Testis (tissue), 2 donors: ENCODE measurements at regions not wholly inside any gene's neighbourhood (a gene's known extent, or its start where the extent isn't known, plus 50 kb on each side); places are given as distances from the start of the nearest gene placed in this dataset.

Source experiments
- POLR2A ChIP-seq: fragments of 450-650 bp; IDR thresholded peaks from one replicate; pipeline ENCODE4 v1.6.1; 2017; ENCODE audit warnings: antibody characterized with exemption, mild to moderate bottlenecking, moderate library complexity
- TF ChIP-seq, protein P1 (sequence below), 3 experiments: fragments of 450-650 bp in 2 of 3; fragments of 200-600 bp in 1 of 3; sonication (generic) in 1 of 3; IDR thresholded peaks; one replicate each; pipeline ENCODE4 v1.5.1; 2016 to 2019; ENCODE audit warnings: antibody characterized with exemption in 3 of 3, mild to moderate bottlenecking in 2 of 3, moderate library complexity in 1 of 3

DNA sequence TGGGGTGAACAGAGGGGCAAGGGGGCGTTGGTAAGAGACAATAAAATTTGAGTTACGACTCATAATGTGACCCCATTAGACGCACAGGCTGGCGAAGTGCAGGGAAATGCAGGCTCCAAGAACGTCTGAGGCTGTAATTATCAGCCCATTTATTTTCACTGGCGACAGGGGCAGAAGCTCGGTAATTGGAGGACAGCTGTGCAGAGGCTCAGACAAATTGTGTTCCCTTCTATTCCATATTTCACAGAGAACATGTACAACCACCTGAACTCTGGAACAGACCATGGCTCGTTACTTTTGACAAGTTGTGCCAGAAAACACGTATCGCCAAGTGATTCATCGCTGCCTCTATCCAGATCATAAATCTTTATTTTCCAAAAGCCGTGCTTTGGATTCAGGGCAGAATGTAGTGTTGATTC is 137.3 kb upstream of the FRMD4A start:
- TF ChIP-seq, protein P1, sequence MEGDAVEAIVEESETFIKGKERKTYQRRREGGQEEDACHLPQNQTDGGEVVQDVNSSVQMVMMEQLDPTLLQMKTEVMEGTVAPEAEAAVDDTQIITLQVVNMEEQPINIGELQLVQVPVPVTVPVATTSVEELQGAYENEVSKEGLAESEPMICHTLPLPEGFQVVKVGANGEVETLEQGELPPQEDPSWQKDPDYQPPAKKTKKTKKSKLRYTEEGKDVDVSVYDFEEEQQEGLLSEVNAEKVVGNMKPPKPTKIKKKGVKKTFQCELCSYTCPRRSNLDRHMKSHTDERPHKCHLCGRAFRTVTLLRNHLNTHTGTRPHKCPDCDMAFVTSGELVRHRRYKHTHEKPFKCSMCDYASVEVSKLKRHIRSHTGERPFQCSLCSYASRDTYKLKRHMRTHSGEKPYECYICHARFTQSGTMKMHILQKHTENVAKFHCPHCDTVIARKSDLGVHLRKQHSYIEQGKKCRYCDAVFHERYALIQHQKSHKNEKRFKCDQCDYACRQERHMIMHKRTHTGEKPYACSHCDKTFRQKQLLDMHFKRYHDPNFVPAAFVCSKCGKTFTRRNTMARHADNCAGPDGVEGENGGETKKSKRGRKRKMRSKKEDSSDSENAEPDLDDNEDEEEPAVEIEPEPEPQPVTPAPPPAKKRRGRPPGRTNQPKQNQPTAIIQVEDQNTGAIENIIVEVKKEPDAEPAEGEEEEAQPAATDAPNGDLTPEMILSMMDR (IDR thresholded peaks at IDR 0.05), result no peak
- no peak for TF ChIP-seq POLR2A
